ENCODE measurements at regions not wholly inside any gene's neighbourhood (a gene's known extent, or its start where the extent isn't known, plus 50 kb on each side); places are given as distances from the start of the nearest gene placed in this dataset.
A peak's percentile ranks its signal among the peaks of the same experiment; 100 is the strongest.

- no peaks in the 10 kb centered on the region for H3K27me3 ChIP-seq
- DNase-seq, result no peak
- no peak for TF ChIP-seq CTCF (IDR thresholded peaks at IDR 0.05; ENCODE audit: low read depth, low read length)
- H3K4me1 ChIP-seq, result no peaks in the 10 kb centered on the region
- no peak overlapping the region for H3K4me3 ChIP-seq (ENCODE audit: low read depth, low read length)
- no peaks in the 10 kb centered on the region for H3K9me3 ChIP-seq
- H3K36me3 ChIP-seq, result no peaks in the 10 kb centered on the region
These were observed 178.3 kb upstream of the GATA6 start for GRCh38 chr18:21991081-21991534.

- DNase-seq, result no peak
- Histone ChIP-seq H3K27me3 (no peaks in the 10 kb centered on the region), H3K36me3 (no peaks in the 10 kb centered on the region)
These were observed 177.5 kb upstream of the GATA6 start for GRCh38 chr18:21991886-21992285.

GRCh38 chr18:21996351-21996826, 173.0 kb upstream of the GATA6 start:
- Histone ChIP-seq H3K4me3 (ENCODE audit: low read depth, low read length) (no peak overlapping the region), H3K27me3 (no peaks in the 10 kb centered on the region), H3K36me3 (no peaks in the 10 kb centered on the region), H3K4me1 (no peaks in the 10 kb centered on the region), H3K9me3 (no peaks in the 10 kb centered on the region)
- no peak for DNase-seq
- no peak for TF ChIP-seq CTCF (IDR thresholded peaks at IDR 0.05; ENCODE audit: low read depth, low read length)

More at GRCh38 chr18:21991886-21992285, 177.5 kb upstream of the GATA6 start:
- H3K4me3 ChIP-seq (ENCODE audit: low read depth, low read length), result no peak overlapping the region
- H3K4me1 ChIP-seq, result no peaks in the 10 kb centered on the region
- H3K9me3 ChIP-seq, result no peaks in the 10 kb centered on the region
- no peak for TF ChIP-seq CTCF (IDR thresholded peaks at IDR 0.05; ENCODE audit: low read depth, low read length)

GRCh38 chr18:21997207-21998143, 171.9 kb upstream of the GATA6 start:
- no peaks in the 10 kb centered on the region for H3K4me1 ChIP-seq
- H3K27me3 ChIP-seq, result no peaks in the 10 kb centered on the region
- TF ChIP-seq CTCF (IDR thresholded peaks at IDR 0.05; ENCODE audit: low read depth, low read length), result peak; percentile 72
- no peak for DNase-seq
- no peaks in the 10 kb centered on the region for H3K36me3 ChIP-seq
- H3K9me3 ChIP-seq, result no peaks in the 10 kb centered on the region
- no peak overlapping the region for H3K4me3 ChIP-seq (ENCODE audit: low read depth, low read length)

GRCh38 chr18:21998486-21998885, 170.9 kb upstream of the GATA6 start:
- Histone ChIP-seq H3K36me3 (no peaks in the 10 kb centered on the region), H3K9me3 (no peaks in the 10 kb centered on the region), H3K27me3 (no peaks in the 10 kb centered on the region), H3K4me3 (ENCODE audit: low read depth, low read length) (no peak overlapping the region), H3K4me1 (no peaks in the 10 kb centered on the region)
- no peak for DNase-seq
- no peak for TF ChIP-seq CTCF (IDR thresholded peaks at IDR 0.05; ENCODE audit: low read depth, low read length)

GRCh38 chr18:22001912-22002487, 167.4 kb upstream of the GATA6 start:
- Histone ChIP-seq H3K4me1 (no peaks in the 10 kb centered on the region), H3K9me3 (no peaks in the 10 kb centered on the region), H3K36me3 (no peaks in the 10 kb centered on the region), H3K27me3 (no peaks in the 10 kb centered on the region), H3K4me3 (ENCODE audit: low read depth, low read length) (no peak overlapping the region)
- no peak for DNase-seq
- TF ChIP-seq CTCF (IDR thresholded peaks at IDR 0.05; ENCODE audit: low read depth, low read length), result no peak
